ENCODE measurements at regions not wholly inside any gene's neighbourhood (a gene's known extent, or its start where the extent isn't known, plus 50 kb on each side); places are given as distances from the start of the nearest gene placed in this dataset.

GRCh38 chr5:172569861-172570558 lies 71.1 kb upstream of the NEURL1B start:
- no peaks in the 10 kb centered on the region for H3K36me3 ChIP-seq
- DNase-seq (ENCODE audit: low spot score) (no peak), ATAC-seq (ENCODE audit: insufficient number of reproducible peaks, low FRiP score, low read depth) (no peak)
- H3K4me1 ChIP-seq (ENCODE audit: control insufficient read depth in 1 of 2, low read depth in 2 of 2), result peaks cover 0 to 6% of the 10 kb centered on the region in 2 donors
- no peaks in the 10 kb centered on the region for H3K27me3 ChIP-seq (replicated peaks; ENCODE audit: insufficient read depth)
- no peak overlapping the region for H3K4me3 ChIP-seq
- no peak overlapping the region for H3K27ac ChIP-seq
- no peaks in the 10 kb centered on the region for H3K9me3 ChIP-seq
- TF ChIP-seq, protein P1, sequence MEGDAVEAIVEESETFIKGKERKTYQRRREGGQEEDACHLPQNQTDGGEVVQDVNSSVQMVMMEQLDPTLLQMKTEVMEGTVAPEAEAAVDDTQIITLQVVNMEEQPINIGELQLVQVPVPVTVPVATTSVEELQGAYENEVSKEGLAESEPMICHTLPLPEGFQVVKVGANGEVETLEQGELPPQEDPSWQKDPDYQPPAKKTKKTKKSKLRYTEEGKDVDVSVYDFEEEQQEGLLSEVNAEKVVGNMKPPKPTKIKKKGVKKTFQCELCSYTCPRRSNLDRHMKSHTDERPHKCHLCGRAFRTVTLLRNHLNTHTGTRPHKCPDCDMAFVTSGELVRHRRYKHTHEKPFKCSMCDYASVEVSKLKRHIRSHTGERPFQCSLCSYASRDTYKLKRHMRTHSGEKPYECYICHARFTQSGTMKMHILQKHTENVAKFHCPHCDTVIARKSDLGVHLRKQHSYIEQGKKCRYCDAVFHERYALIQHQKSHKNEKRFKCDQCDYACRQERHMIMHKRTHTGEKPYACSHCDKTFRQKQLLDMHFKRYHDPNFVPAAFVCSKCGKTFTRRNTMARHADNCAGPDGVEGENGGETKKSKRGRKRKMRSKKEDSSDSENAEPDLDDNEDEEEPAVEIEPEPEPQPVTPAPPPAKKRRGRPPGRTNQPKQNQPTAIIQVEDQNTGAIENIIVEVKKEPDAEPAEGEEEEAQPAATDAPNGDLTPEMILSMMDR (IDR thresholded peaks at IDR 0.05), result no peak

GRCh38 chr5:172568308-172568910 lies 72.7 kb upstream of the NEURL1B start:
- ATAC-seq (ENCODE audit: insufficient number of reproducible peaks, low FRiP score, low read depth) (no peak), DNase-seq (ENCODE audit: low spot score) (no peak)
- Histone ChIP-seq H3K27me3 (replicated peaks; ENCODE audit: insufficient read depth) (no peaks in the 10 kb centered on the region), H3K27ac (no peak overlapping the region), H3K9me3 (no peaks in the 10 kb centered on the region), H3K4me1 (ENCODE audit: control insufficient read depth in 1 of 2, low read depth in 2 of 2) (no peaks in the 10 kb centered on the region), H3K36me3 (no peaks in the 10 kb centered on the region), H3K4me3 (no peak overlapping the region)
- TF ChIP-seq, protein P1 (IDR thresholded peaks at IDR 0.05), result no peak

GRCh38 chr5:172567843-172568242 lies 73.2 kb upstream of the NEURL1B start:
- ATAC-seq (ENCODE audit: insufficient number of reproducible peaks, low FRiP score, low read depth) (no peak), DNase-seq (ENCODE audit: low spot score) (no peak)
- Histone ChIP-seq H3K4me3 (no peak overlapping the region), H3K4me1 (ENCODE audit: control insufficient read depth in 1 of 2, low read depth in 2 of 2) (no peaks in the 10 kb centered on the region), H3K9me3 (no peaks in the 10 kb centered on the region), H3K27ac (no peak overlapping the region), H3K36me3 (no peaks in the 10 kb centered on the region), H3K27me3 (replicated peaks; ENCODE audit: insufficient read depth) (no peaks in the 10 kb centered on the region)
- TF ChIP-seq, protein P1 (IDR thresholded peaks at IDR 0.05), result no peak

DNA sequence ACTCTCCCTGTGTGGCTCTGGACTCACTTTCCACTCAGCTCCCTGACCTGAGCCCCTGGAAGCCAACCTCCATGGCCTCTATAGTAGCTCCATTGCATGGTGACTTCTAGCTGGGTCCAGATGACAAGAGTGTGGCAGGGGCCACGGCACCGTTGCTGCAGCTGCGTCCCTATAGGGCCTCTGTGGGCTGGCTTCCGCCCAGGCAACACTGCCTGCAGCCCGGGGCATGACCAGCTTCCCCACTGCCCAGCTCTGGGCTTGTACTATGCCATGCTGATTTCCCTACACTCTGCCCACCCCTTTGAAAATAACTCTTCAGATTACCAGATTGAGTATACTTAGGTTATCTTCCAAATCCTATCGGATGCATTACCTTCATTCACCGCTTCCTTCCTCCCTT lies 73.8 kb upstream of the NEURL1B start:
- no peaks in the 10 kb centered on the region for H3K9me3 ChIP-seq
- H3K4me3 ChIP-seq, result no peak overlapping the region
- H3K27ac ChIP-seq, result no peak overlapping the region
- H3K36me3 ChIP-seq, result no peaks in the 10 kb centered on the region
- ATAC-seq (ENCODE audit: insufficient number of reproducible peaks, low FRiP score, low read depth), result no peak
- no peaks in the 10 kb centered on the region for H3K27me3 ChIP-seq (replicated peaks; ENCODE audit: insufficient read depth)
- H3K4me1 ChIP-seq (ENCODE audit: control insufficient read depth in 1 of 2, low read depth in 2 of 2), result no peaks in the 10 kb centered on the region
- TF ChIP-seq, protein P1 (IDR thresholded peaks at IDR 0.05), result no peak
- no peak for DNase-seq (ENCODE audit: low spot score)

GRCh38 chr5:172565931-172566665 lies 75.0 kb upstream of the NEURL1B start:
- Histone ChIP-seq H3K4me3 (no peak overlapping the region), H3K27me3 (replicated peaks; ENCODE audit: insufficient read depth) (no peaks in the 10 kb centered on the region), H3K4me1 (ENCODE audit: control insufficient read depth in 1 of 2, low read depth in 2 of 2) (no peaks in the 10 kb centered on the region), H3K36me3 (no peaks in the 10 kb centered on the region), H3K27ac (no peak overlapping the region), H3K9me3 (no peaks in the 10 kb centered on the region)
- DNase-seq (ENCODE audit: low spot score) (no peak), ATAC-seq (ENCODE audit: insufficient number of reproducible peaks, low FRiP score, low read depth) (no peak)
- TF ChIP-seq, protein P1 (IDR thresholded peaks at IDR 0.05), result no peak
